Erythroblast (primary cell): ENCODE measurements at regions not wholly inside any gene's neighbourhood (a gene's known extent, or its start where the extent isn't known, plus 50 kb on each side); places are given as distances from the start of the nearest gene placed in this dataset.

Experiments used
- GATA1 ChIP-seq: IDR thresholded peaks from 2 replicates; pipeline ENCODE4 v1.6.1; 2011; ENCODE audit warnings: low read depth, mild to moderate bottlenecking, control low read depth, low read length, moderate library complexity
- POLR2A ChIP-seq: IDR thresholded peaks from 2 replicates; pipeline ENCODE4 v1.6.1; 2011; ENCODE audit warnings: mild to moderate bottlenecking, low read length

DNA sequence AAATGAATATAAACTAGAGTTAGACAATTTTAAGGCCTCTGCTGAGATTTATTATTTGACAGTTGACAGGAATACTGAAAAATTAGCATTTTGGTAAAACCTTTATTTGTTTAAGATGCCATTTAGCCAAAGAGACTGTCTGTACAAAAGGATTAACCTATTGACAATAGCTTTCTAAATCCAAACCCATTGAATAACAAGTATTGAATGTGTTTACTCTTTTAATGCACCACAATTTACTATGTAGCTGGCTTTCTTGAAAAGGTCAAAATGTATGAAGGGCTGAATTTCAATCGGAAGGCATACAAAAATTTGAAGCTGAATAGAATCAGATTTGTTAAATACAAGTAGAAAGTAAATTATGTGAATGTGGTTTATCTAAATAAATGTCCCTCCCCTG lies 374.5 kb downstream of the TEX13C start:
- TF ChIP-seq POLR2A (no peak), GATA1 (no peak)
